A549 (cell line): ENCODE measurements at regions not wholly inside any gene's neighbourhood (a gene's known extent, or its start where the extent isn't known, plus 50 kb on each side); places are given as distances from the start of the nearest gene placed in this dataset.

Source experiments
- GATA3 ChIP-seq: IDR thresholded peaks from 2 replicates; pipeline ENCODE4 v1.6.1; 2012; ENCODE audit warnings: borderline replicate concordance
- POLR2A ChIP-seq: IDR thresholded peaks from 2 replicates; pipeline ENCODE4 v1.6.1; 2012; ENCODE audit warnings: mild to moderate bottlenecking, low read length
- RCOR1 ChIP-seq: fragments of 150-350 bp; IDR thresholded peaks from 2 replicates; pipeline ENCODE4 v1.6.1; 2014; ENCODE audit warnings: antibody characterized with exemption, low read length, low read depth
- RFX5 ChIP-seq: fragments of 450-650 bp; IDR thresholded peaks from 2 replicates; pipeline ENCODE4 v1.7.1; 2014; ENCODE audit warnings: antibody characterized with exemption, mild to moderate bottlenecking, moderate library complexity
- USF2 ChIP-seq: fragments of 450-650 bp; IDR thresholded peaks from 2 replicates; pipeline ENCODE4 v1.6.1; 2014; ENCODE audit warnings: antibody characterized with exemption
- TF ChIP-seq, protein P1 (sequence below): fragments of >200 bp; sonication (Bioruptor Twin); formaldehyde crosslinking; IDR thresholded peaks from 3 replicates; pipeline ENCODE4 v1.5.1; 2016

DNA sequence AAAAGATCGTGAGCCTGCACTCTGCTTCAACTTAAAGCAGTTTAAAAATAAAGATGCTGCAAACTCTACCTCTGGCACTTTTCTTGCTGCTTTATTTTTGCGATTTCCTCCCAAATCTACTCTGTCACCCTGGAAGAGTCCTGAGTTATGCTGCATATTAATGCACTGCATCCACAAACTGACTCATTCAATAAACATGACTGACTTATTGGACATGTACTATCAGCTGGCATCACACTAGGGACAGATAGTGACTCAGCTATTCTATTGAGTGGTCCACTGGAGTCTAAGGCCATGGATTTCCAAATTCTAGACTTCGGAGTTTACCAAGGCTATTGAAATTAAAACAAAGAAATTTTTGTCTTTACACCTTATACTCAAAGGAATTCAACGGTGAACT is 90.7 kb upstream of the PTPRR start:
- TF ChIP-seq POLR2A = no peak
- TF ChIP-seq RCOR1 = no peak
- TF ChIP-seq, protein P1, sequence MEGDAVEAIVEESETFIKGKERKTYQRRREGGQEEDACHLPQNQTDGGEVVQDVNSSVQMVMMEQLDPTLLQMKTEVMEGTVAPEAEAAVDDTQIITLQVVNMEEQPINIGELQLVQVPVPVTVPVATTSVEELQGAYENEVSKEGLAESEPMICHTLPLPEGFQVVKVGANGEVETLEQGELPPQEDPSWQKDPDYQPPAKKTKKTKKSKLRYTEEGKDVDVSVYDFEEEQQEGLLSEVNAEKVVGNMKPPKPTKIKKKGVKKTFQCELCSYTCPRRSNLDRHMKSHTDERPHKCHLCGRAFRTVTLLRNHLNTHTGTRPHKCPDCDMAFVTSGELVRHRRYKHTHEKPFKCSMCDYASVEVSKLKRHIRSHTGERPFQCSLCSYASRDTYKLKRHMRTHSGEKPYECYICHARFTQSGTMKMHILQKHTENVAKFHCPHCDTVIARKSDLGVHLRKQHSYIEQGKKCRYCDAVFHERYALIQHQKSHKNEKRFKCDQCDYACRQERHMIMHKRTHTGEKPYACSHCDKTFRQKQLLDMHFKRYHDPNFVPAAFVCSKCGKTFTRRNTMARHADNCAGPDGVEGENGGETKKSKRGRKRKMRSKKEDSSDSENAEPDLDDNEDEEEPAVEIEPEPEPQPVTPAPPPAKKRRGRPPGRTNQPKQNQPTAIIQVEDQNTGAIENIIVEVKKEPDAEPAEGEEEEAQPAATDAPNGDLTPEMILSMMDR = no peak
- no peak for TF ChIP-seq RFX5
- TF ChIP-seq GATA3 = no peak
- no peak for TF ChIP-seq USF2
